Suprapubic skin (tissue), 4 donors: ENCODE measurements at regions not wholly inside any gene's neighbourhood (a gene's known extent, or its start where the extent isn't known, plus 50 kb on each side); places are given as distances from the start of the nearest gene placed in this dataset.

Experiments used
- DNase-seq, 2 donors: peaks; one replicate each; pipeline ENCODE4 v3.0.0-alpha.2; 2019; ENCODE audit warnings: low spot score in 2 of 2
- H3K27ac ChIP-seq: fragments of 200-600 bp; sonication (generic); one replicate; pipeline ENCODE4 v1.5.1; 2019
- H3K27me3 ChIP-seq: fragments of 200-600 bp; sonication (generic); one replicate; pipeline ENCODE4 v1.5.1; 2019
- H3K36me3 ChIP-seq: fragments of 200-600 bp; sonication (generic); one replicate; pipeline ENCODE4 v1.5.1; 2019
- H3K4me1 ChIP-seq: fragments of 200-600 bp; sonication (generic); one replicate; pipeline ENCODE4 v1.5.1; 2019
- H3K4me3 ChIP-seq: fragments of 200-600 bp; sonication (generic); one replicate; pipeline ENCODE4 v1.5.1; 2019; ENCODE audit warnings: mild to moderate bottlenecking
- H3K9me3 ChIP-seq: fragments of 200-600 bp; sonication (generic); one replicate; pipeline ENCODE4 v1.5.1; 2019
- CTCF ChIP-seq, 2 donors: fragments of 200-600 bp in 1 of 2; fragments of 450-650 bp in 1 of 2; sonication (generic) in 1 of 2; IDR thresholded peaks; one replicate each; pipeline ENCODE4 v1.5.1; 2016 to 2019; ENCODE audit warnings: antibody characterized with exemption in 2 of 2, mild to moderate bottlenecking in 1 of 2, moderate library complexity in 1 of 2
- EP300 ChIP-seq: sonication (generic); formaldehyde crosslinking; IDR thresholded peaks from one replicate; pipeline ENCODE4 v1.6.1; 2017; ENCODE audit warnings: antibody characterized with exemption
- POLR2A ChIP-seq, 2 donors: fragments of 450-650 bp; IDR thresholded peaks; one replicate each; pipeline ENCODE4 v1.6.1; 2017; ENCODE audit warnings: antibody characterized with exemption in 2 of 2, mild to moderate bottlenecking in 2 of 2, moderate library complexity in 2 of 2
- POLR2AphosphoS5 ChIP-seq, 3 donors: sonication (generic); formaldehyde crosslinking; IDR thresholded peaks; one replicate each; pipeline ENCODE4 v1.6.1; 2017; ENCODE audit warnings: antibody characterized with exemption in 3 of 3
- WGBS: methylation state at CpG from one replicate; pipeline ENCODE4 v1.1.5; 2018; 5-methylcytosine and 5-hydroxymethylcytosine counted together

- TF ChIP-seq CTCF (IDR thresholded peaks at IDR 0.05) (no peak), POLR2AphosphoS5 (IDR thresholded peaks at IDR 0.05) (no peak), POLR2A (IDR thresholded peaks at IDR 0.05) (no peak), EP300 (no peak)
- H3K27ac ChIP-seq, result no peak overlapping the region
- WGBS, result 89% methylated on average over 5 of the region's 5 CpGs
- H3K4me1 ChIP-seq, result no peaks in the 10 kb centered on the region
- no peak overlapping the region for H3K4me3 ChIP-seq
- H3K9me3 ChIP-seq, result no peaks in the 10 kb centered on the region
- no peaks in the 10 kb centered on the region for H3K36me3 ChIP-seq
- no peaks in the 10 kb centered on the region for H3K27me3 ChIP-seq
- no peak for DNase-seq
Measured at GRCh38 chr2:107688135-107688534, 138.6 kb upstream of the RGPD4 start.

GRCh38 chr2:107693604-107694003, 133.1 kb upstream of the RGPD4 start:
- DNase-seq, result no peak
- Histone ChIP-seq H3K4me1 (no peaks in the 10 kb centered on the region), H3K27me3 (no peaks in the 10 kb centered on the region), H3K36me3 (no peaks in the 10 kb centered on the region), H3K9me3 (no peaks in the 10 kb centered on the region), H3K27ac (no peak overlapping the region), H3K4me3 (no peak overlapping the region)
- TF ChIP-seq EP300 (no peak), POLR2A (IDR thresholded peaks at IDR 0.05) (no peak), POLR2AphosphoS5 (IDR thresholded peaks at IDR 0.05) (no peak), CTCF (IDR thresholded peaks at IDR 0.05) (no peak)
- WGBS, result 82% methylated on average over 3 of the region's 3 CpGs

GRCh38 chr2:107694667-107695066, 132.0 kb upstream of the RGPD4 start:
- WGBS, result 85% methylated on average over 5 of the region's 5 CpGs
- TF ChIP-seq EP300 (no peak), POLR2AphosphoS5 (IDR thresholded peaks at IDR 0.05) (no peak), POLR2A (IDR thresholded peaks at IDR 0.05) (no peak), CTCF (IDR thresholded peaks at IDR 0.05) (no peak)
- H3K9me3 ChIP-seq, result no peaks in the 10 kb centered on the region

GRCh38 chr2:107697385-107697784, 129.3 kb upstream of the RGPD4 start:
- DNase-seq, result no peak
- H3K4me3 ChIP-seq, result no peak overlapping the region

More at GRCh38 chr2:107694667-107695066, 132.0 kb upstream of the RGPD4 start:
- Histone ChIP-seq H3K27ac (no peak overlapping the region), H3K4me1 (no peaks in the 10 kb centered on the region), H3K36me3 (no peaks in the 10 kb centered on the region), H3K27me3 (no peaks in the 10 kb centered on the region), H3K4me3 (no peak overlapping the region)
- DNase-seq, result no peak

GRCh38 chr2:107698861-107699260, 127.8 kb upstream of the RGPD4 start:
- WGBS, result 65% methylated on average over 3 of the region's 3 CpGs
- no peak for DNase-seq
- H3K36me3 ChIP-seq, result no peaks in the 10 kb centered on the region
- no peak overlapping the region for H3K4me3 ChIP-seq
- H3K9me3 ChIP-seq, result no peaks in the 10 kb centered on the region
- H3K27me3 ChIP-seq, result no peaks in the 10 kb centered on the region
- no peak overlapping the region for H3K27ac ChIP-seq
- H3K4me1 ChIP-seq, result no peaks in the 10 kb centered on the region
- no peak for TF ChIP-seq EP300
- no peak for TF ChIP-seq POLR2A (IDR thresholded peaks at IDR 0.05)
- TF ChIP-seq POLR2AphosphoS5 (IDR thresholded peaks at IDR 0.05), result no peak
- no peak for TF ChIP-seq CTCF (IDR thresholded peaks at IDR 0.05)

More at GRCh38 chr2:107697385-107697784, 129.3 kb upstream of the RGPD4 start:
- H3K27ac ChIP-seq, result no peak overlapping the region
- H3K9me3 ChIP-seq, result no peaks in the 10 kb centered on the region
- no peaks in the 10 kb centered on the region for H3K27me3 ChIP-seq
- TF ChIP-seq POLR2AphosphoS5 (IDR thresholded peaks at IDR 0.05) (no peak), EP300 (no peak), POLR2A (IDR thresholded peaks at IDR 0.05) (no peak), CTCF (IDR thresholded peaks at IDR 0.05) (no peak)
- H3K36me3 ChIP-seq, result no peaks in the 10 kb centered on the region
- H3K4me1 ChIP-seq, result no peaks in the 10 kb centered on the region
